ENCODE measurements at regions not wholly inside any gene's neighbourhood (a gene's known extent, or its start where the extent isn't known, plus 50 kb on each side); places are given as distances from the start of the nearest gene placed in this dataset.
"Not testable (repeated sequence)": the region's sequence is repeated elsewhere in the genome, so short reads cannot be mapped to it uniquely, and the experiment has no call there.

DNA sequence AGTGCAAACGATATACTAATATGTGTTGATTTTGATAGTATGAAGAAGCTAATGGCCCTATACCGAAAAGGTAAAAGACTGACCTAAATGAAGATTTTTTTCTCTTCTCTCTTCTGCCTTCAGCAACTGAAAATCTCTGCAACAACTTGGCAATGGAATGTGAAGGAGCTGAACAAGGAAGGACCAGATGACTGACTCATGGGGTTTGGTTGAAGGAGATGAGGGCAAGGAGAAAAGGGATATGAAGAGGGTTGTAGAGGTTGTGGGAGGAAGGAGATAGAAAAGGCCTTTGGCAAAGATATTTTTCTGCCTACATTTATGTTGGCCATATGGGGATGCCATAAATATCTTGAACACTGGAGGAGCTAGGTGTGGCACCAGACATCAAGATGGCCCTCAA is 129.7 kb upstream of the CHD1 start:
- no peak for DNase-seq

DNA sequence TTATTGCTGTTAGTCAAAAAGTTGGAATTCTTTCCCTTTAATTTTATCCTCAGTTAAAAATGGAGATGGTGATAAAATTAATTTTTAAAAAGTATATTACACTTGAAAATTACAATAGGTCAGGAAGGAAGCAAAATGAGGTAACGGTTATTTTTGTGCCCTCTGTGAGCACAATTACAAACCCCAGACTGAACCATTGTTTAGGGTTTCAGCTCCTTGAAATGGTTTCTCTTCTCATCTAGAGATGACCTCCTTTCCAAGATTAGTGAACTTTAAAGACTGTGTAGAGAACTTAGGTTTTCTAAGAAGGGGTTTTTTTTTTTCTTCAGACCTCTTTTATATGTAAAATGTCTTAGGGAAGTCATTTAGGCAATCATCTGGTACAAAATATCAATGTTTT is 126.2 kb upstream of the CHD1 start:
- DNase-seq: no peak

- no peak for DNase-seq
Observed at GRCh38 chr5:99045871-99046270, 117.1 kb upstream of the CHD1 start.

DNA sequence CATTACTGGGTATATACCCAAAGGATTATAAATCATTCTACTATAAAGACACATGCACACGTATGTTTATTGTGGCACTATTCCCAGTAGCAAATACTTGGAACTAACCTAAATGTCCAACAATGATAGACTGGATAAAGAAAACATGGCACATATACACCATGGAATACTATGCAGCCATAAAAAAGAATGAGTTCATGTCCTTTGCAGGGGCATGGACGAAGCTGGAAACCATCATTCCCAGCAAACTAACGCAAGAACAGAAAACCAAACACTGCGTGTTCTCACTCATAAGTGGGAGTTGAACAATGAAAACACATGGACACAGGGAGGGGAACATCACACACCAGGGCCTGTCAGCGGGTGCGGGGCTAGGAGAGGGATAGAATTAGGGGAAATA is 114.5 kb upstream of the CHD1 start:
- DNase-seq: not testable (repeated sequence)

GRCh38 chr5:99037668-99038067 is 108.9 kb upstream of the CHD1 start:
- DNase-seq: no peak

- DNase-seq: no peak
Observed at GRCh38 chr5:99035942-99036341, 107.1 kb upstream of the CHD1 start.

- DNase-seq: no peak
Observed at GRCh38 chr5:99034336-99034735, 105.5 kb upstream of the CHD1 start.

- no peak for DNase-seq
Observed at GRCh38 chr5:99033014-99033900, 104.5 kb upstream of the CHD1 start.

GRCh38 chr5:99032234-99033013 is 103.6 kb upstream of the CHD1 start:
- peak; percentile 86 for DNase-seq

DNA sequence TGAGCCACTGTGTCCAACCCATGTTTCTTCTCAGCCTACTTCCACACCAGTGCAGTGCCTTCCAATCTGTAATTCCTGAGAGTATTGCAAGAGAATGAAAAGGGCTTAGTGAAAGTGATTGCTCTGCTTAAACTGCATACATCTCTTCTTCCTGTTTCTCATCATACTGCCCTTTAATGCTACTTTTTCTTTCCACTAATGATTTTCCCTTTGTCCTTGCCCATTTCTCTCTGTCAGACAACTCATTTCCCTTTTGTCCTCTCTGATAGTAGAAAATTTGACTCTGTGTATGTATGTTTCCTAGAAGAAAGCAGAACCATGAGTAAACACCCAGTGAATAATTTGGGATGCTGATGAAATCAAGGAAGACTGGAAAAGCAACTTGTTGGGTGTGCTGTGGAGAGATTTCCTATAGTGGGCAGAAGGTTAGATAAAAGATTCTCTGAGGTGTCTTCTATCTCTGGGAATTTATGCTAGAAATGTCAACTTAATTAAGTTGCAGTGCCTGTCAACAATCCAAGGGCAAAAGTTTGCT is 102.2 kb upstream of the CHD1 start:
- DNase-seq: no peak

GRCh38 chr5:99029172-99029571 is 100.4 kb upstream of the CHD1 start:
- DNase-seq: no peak

GRCh38 chr5:99028170-99028569 is 99.4 kb upstream of the CHD1 start:
- not testable (repeated sequence) for DNase-seq

GRCh38 chr5:99025298-99026045 is 96.7 kb upstream of the CHD1 start:
- DNase-seq: no peak

DNA sequence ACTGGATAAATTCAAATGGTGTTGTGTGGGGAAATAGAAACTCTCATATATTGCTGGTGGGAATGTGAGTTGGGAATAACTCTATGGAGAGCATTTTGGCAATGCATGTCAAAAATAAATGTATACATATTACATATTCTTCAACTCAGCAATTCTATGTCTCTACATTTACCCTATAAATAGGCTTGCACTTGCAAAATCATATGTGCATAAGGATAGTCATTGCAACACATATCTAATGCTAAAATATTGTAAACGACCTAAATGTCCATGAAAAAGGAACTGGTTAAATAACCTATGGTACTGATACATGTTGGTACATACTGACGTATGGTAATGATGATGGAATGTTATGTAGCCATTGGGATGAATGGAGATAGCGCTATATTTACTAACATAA is 94.5 kb upstream of the CHD1 start:
- no peak for DNase-seq

GRCh38 chr5:99022250-99022649 is 93.4 kb upstream of the CHD1 start:
- no peak for DNase-seq

- no peak for DNase-seq
Observed at GRCh38 chr5:99020698-99021048, 91.9 kb upstream of the CHD1 start.

- DNase-seq: peak; percentile 85
Observed at GRCh38 chr5:99019812-99020697, 91.2 kb upstream of the CHD1 start.

DNA sequence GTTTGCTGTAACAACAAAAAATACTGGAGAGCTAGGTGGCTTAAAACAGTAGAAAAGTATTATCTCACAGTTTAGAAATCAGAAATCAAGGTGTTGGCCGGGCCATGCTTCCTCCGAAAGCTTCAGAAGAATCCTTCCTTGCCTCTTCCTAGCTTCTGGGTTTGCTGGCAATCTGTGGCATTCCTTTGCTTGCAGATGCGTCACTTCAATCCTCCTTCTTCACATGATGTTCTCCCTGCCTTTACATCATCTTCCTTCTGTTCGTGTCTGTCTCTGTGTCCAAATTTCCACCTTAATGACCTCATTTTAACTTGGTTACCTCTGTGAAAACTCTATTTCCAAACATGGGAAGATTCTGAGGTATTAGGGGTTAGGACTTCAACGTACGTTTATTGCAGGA is 90.4 kb upstream of the CHD1 start:
- DNase-seq: peak; percentile 31

- no peak for DNase-seq
Observed at GRCh38 chr5:99010294-99010693, 81.5 kb upstream of the CHD1 start.

GRCh38 chr5:99008009-99008408 is 79.2 kb upstream of the CHD1 start:
- DNase-seq: not testable (repeated sequence)

- no peak for DNase-seq
Observed at GRCh38 chr5:99005506-99005905, 76.7 kb upstream of the CHD1 start.

DNA sequence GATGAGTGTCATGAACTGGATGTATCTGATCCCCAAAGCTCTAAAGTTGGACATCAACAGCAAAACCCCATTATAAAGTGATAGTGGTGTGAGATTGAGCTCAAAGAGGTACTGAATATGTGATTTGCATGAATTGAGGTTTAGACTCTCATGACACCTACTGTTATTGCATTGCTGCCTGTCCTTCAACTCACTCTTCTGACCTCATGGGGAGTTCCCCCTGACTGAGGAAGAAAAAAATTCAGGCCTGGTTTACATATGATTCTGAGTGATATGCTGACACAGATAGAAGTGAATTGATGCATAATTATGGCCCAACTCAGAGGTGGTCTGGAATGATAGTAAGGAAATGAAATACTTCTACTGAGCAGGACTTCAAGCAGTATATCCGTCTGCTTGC is 76.2 kb upstream of the CHD1 start:
- DNase-seq: no peak
